T-helper 2 cell treated with Interferon-gamma antibody and Interleukin-4, amounts not matched to agents 5 μg/mL and 100 μg/mL, for 36 hours (primary cell): ENCODE measurements at regions not wholly inside any gene's neighbourhood (a gene's known extent, or its start where the extent isn't known, plus 50 kb on each side); places are given as distances from the start of the nearest gene placed in this dataset.
"Not testable (repeated sequence)": the region's sequence is repeated elsewhere in the genome, so short reads cannot be mapped to it uniquely, and the experiment has no call there.

Experiments used
- DNase-seq: peaks from one replicate; pipeline ENCODE4 v3.0.0; 2021; ENCODE audit warnings: low spot score
- H3K27ac Mint-ChIP-seq: one replicate; pipeline ENCODE4 v1.8.0; 2021; ENCODE audit warnings: mild to moderate bottlenecking, mixed read lengths
- H3K27me3 Mint-ChIP-seq: one replicate; pipeline ENCODE4 v1.8.0; 2021; ENCODE audit warnings: low read depth, mixed read lengths
- H3K36me3 Mint-ChIP-seq: one replicate; pipeline ENCODE4 v1.8.0; 2021; ENCODE audit warnings: low read depth, mixed read lengths
- H3K4me1 Mint-ChIP-seq: one replicate; pipeline ENCODE4 v1.8.0; 2021; ENCODE audit warnings: low read depth, mixed read lengths
- H3K4me3 Mint-ChIP-seq: one replicate; pipeline ENCODE4 v1.8.0; 2022; ENCODE audit warnings: mild to moderate bottlenecking, moderate library complexity, mixed read lengths
- H3K9me3 Mint-ChIP-seq: one replicate; pipeline ENCODE4 v1.8.0; 2021; ENCODE audit warnings: mixed read lengths

DNA sequence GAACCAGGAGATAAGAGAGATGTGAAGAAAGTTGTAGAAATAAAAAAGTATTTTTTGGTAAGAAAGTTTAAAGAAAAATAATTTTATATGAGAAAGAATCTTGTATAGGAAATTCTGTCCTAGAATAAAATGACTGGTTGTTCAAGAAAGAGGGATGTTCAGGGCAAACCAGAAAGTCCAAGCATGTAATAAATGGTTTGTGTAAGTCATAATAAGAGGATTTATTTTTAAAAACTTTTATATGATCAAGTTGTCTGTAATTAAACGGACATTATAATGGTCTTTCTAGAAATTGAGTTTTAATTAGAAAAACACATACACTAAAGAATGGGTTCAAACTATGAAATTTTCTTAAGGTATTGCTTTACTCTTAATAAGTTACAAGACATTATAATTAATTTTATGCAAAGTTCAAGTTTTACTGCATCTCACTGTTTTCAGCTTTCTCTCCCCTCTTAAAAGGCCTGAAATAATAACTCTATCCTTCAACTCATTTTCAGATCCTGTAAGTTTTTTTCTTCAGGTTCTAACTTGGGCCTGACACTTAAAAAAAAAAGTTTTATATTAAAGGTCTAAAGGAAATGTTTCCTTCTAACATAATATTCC lies 56.1 kb upstream of the ZNF300 start:
- DNase-seq = no peak
- H3K27ac Mint-ChIP-seq = no peak overlapping the region
- no peaks in the 10 kb centered on the region for H3K27me3 Mint-ChIP-seq
- peaks cover 49% of the 10 kb centered on the region for H3K9me3 Mint-ChIP-seq
- H3K4me3 Mint-ChIP-seq = no peak overlapping the region
- H3K36me3 Mint-ChIP-seq = no peaks in the 10 kb centered on the region
- peaks cover 1% of the 10 kb centered on the region for H3K4me1 Mint-ChIP-seq

DNA sequence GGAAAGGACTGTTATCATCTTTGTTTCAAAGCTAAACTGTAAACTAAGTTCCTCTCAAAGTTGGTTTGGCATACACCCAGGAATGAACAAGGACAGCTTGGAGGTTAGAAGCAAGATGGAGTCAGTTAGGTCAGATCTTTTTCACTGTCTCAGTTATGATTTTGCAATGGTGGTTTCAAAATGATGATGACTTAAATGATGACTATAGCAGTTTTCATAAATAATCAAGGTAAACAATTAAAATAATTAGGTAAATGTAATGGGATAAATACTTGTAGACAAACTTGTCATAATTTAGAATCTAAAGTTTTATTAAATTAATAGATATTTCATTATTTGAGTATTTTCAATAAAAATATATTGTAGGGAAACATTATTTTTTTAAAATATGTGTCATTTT lies 55.5 kb upstream of the ZNF300 start:
- not testable (repeated sequence) for H3K27ac Mint-ChIP-seq, H3K4me1 Mint-ChIP-seq, H3K4me3 Mint-ChIP-seq, DNase-seq, H3K36me3 Mint-ChIP-seq, H3K27me3 Mint-ChIP-seq
- peaks cover 50% of the 10 kb centered on the region for H3K9me3 Mint-ChIP-seq
